ENCODE measurements at regions not wholly inside any gene's neighbourhood (a gene's known extent, or its start where the extent isn't known, plus 50 kb on each side); places are given as distances from the start of the nearest gene placed in this dataset.
"Not testable (repeated sequence)": the region's sequence is repeated elsewhere in the genome, so short reads cannot be mapped to it uniquely, and the experiment has no call there.

DNA sequence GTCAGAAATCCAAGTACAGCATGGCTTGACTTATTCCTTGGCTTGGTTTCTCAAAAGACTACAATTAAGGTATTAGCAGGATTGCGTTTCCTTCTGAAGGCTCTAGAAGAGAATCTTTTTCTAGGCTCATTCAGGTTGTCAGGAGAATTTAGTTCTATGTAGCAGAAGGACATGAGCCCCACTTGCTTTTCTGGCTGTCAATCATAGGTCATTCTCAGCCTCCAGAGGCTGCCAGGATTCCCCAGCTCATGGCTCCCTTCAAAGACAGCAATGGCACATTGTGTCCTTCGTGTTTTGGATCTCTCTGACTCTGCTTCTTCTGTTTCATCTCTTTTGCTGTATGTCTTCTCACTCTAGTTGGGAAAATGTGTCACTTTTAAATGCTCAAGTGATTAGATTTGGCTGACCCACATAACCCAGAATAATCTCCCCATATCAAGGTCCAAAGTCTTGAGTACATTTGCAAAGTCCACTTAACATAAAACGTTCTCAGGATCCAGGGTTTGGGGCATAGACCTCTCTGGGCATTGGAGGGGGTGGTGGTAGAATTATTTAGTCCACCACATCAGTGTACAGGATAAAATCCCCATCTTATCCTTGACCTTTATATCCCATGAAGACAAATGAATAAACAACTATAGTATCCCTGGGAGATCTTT lies 126.7 kb upstream of the BCL9 start:
- no peak for DNase-seq (ENCODE audit: low spot score)
- in situ Hi-C loops (cut with MboI; ENCODE audit: low pct_unique_long_range_greater_than_20kb, low sequenced_read_pairs, unreplicated experiment) = no loop called here
- no peak for TF ChIP-seq CTCF (IDR thresholded peaks at IDR 0.05; ENCODE audit: extremely low read depth, insufficient read depth, missing control alignments)

DNA sequence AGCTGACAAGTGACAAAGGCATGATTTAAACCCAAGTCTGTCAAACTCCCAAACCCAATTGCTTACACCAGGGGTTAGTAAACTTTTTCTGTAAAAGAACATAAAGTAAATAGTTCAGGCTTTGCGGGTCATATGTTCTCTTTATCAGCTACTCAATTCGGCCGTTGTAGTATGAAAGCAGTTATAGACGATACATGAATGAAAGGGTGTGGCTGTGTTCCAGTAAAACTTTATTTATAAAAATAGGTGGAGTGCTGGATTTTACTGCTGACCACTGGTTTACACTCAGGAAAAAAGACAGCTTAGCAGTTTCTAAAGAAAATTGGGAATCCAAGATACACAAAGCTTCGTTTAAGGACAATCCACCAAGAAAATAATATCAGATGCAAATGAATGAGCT lies 124.3 kb upstream of the BCL9 start:
- no peak for DNase-seq (ENCODE audit: low spot score)
- in situ Hi-C loops (cut with MboI; ENCODE audit: low pct_unique_long_range_greater_than_20kb, low sequenced_read_pairs, unreplicated experiment) = no loop called here

GRCh38 chr1:147423100-147423827 lies 118.0 kb upstream of the BCL9 start:
- in situ Hi-C loops (cut with MboI; ENCODE audit: low pct_unique_long_range_greater_than_20kb, low sequenced_read_pairs, unreplicated experiment); DNase-seq (ENCODE audit: low spot score): not testable (repeated sequence)

More for the DNA sequence above, 124.3 kb upstream of the BCL9 start:
- TF ChIP-seq CTCF (IDR thresholded peaks at IDR 0.05; ENCODE audit: extremely low read depth, insufficient read depth, missing control alignments) = no peak

DNA sequence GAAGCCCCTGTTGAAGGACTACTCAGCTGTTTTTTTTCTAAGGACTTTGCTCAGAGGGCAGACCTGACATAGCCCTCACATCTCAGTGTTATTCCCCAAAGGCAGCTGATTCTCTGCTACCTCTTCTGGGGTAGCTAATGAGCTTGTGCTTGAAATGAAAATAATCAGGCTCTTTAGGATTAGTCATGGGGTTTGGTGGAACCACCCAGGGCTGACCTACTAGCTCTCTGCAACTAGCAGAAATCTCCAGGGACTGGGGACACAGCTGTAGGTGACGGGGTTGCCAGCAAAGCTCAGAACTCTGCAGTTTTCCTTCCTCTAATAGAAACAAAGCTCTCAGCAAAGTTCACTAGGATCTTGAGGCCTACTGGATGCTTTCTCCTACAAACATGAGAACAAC lies 106.4 kb upstream of the BCL9 start:
- TF ChIP-seq CTCF (IDR thresholded peaks at IDR 0.05; ENCODE audit: extremely low read depth, insufficient read depth, missing control alignments) = no peak
- in situ Hi-C loops (cut with MboI; ENCODE audit: low pct_unique_long_range_greater_than_20kb, low sequenced_read_pairs, unreplicated experiment) = no loop called here

DNA sequence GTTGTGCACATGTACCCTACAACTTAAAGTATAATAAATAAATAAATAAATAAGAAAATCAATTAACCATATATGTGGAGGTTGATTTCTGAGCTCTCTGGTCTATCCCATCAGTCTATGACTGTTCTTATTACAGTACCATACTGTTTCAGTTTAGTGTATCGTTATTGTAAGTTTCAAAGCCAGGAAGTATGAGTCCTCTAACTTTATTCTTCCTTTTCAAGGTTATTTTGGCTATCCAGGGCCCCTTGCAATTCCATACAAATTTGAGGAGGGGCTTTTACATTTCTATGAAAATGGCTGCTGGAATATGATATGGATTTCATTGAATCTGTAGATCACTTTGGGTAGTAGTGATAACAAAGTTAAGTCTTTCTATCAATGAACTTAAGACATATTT lies 96.9 kb upstream of the BCL9 start:
- TF ChIP-seq CTCF (IDR thresholded peaks at IDR 0.05; ENCODE audit: extremely low read depth, insufficient read depth, missing control alignments) = no peak
- in situ Hi-C loops (cut with MboI; ENCODE audit: low pct_unique_long_range_greater_than_20kb, low sequenced_read_pairs, unreplicated experiment) = no loop called here
- no peak for DNase-seq (ENCODE audit: low spot score)

More for the DNA sequence above, 106.4 kb upstream of the BCL9 start:
- DNase-seq (ENCODE audit: low spot score) = no peak

- in situ Hi-C loops (cut with MboI; ENCODE audit: low pct_unique_long_range_greater_than_20kb, low sequenced_read_pairs, unreplicated experiment) = no loop called here
- no peak for DNase-seq (ENCODE audit: low spot score)
- TF ChIP-seq CTCF (IDR thresholded peaks at IDR 0.05; ENCODE audit: extremely low read depth, insufficient read depth, missing control alignments) = no peak
Measured at GRCh38 chr1:147451628-147452027, 89.7 kb upstream of the BCL9 start.

- no peak for TF ChIP-seq CTCF (IDR thresholded peaks at IDR 0.05; ENCODE audit: extremely low read depth, insufficient read depth, missing control alignments)
- no peak for DNase-seq (ENCODE audit: low spot score)
- in situ Hi-C loops (cut with MboI; ENCODE audit: low pct_unique_long_range_greater_than_20kb, low sequenced_read_pairs, unreplicated experiment) = no loop called here
Measured at GRCh38 chr1:147452809-147453208, 88.5 kb upstream of the BCL9 start.
